HG03460 (cell line): ENCODE measurements at regions not wholly inside any gene's neighbourhood (a gene's known extent, or its start where the extent isn't known, plus 50 kb on each side); places are given as distances from the start of the nearest gene placed in this dataset.
A peak's percentile ranks its signal among the peaks of the same experiment; 100 is the strongest.

Experiments
- ATAC-seq: cut with Tn5 transposase; IDR thresholded peaks from one replicate; pipeline ENCODE4 v1.9.1; 2021; ENCODE audit not compliant: unreplicated experiment

GRCh38 chr12:127260999-127261398 is 1006.0 kb upstream of the TMEM132C start:
- ATAC-seq, result no peak

GRCh38 chr12:127262615-127263014 is 1004.4 kb upstream of the TMEM132C start:
- ATAC-seq, result no peak

GRCh38 chr12:127263621-127264020 is 1003.3 kb upstream of the TMEM132C start:
- no peak for ATAC-seq

GRCh38 chr12:127267128-127267527 is 999.8 kb upstream of the TMEM132C start:
- ATAC-seq, result no peak

GRCh38 chr12:127268213-127268612 is 998.8 kb upstream of the TMEM132C start:
- no peak for ATAC-seq

- ATAC-seq, result no peak
Observed at GRCh38 chr12:127268706-127269425, 998.1 kb upstream of the TMEM132C start.

GRCh38 chr12:127270193-127270592 is 996.8 kb upstream of the TMEM132C start:
- ATAC-seq, result no peak

- no peak for ATAC-seq
Observed at GRCh38 chr12:127271776-127272175, 995.2 kb upstream of the TMEM132C start.

- ATAC-seq, result no peak
Observed at GRCh38 chr12:127272864-127273263, 994.1 kb upstream of the TMEM132C start.

- no peak for ATAC-seq
Observed at GRCh38 chr12:127273626-127274025, 993.3 kb upstream of the TMEM132C start.

- ATAC-seq, result no peak
Observed at GRCh38 chr12:127275416-127275815, 991.6 kb upstream of the TMEM132C start.

GRCh38 chr12:127277882-127278281 is 989.1 kb upstream of the TMEM132C start:
- no peak for ATAC-seq

GRCh38 chr12:127278351-127278750 is 988.6 kb upstream of the TMEM132C start:
- ATAC-seq, result no peak

GRCh38 chr12:127280393-127281275 is 986.3 kb upstream of the TMEM132C start:
- peak; percentile 53 for ATAC-seq

GRCh38 chr12:127282786-127283565 is 984.0 kb upstream of the TMEM132C start:
- no peak for ATAC-seq

- no peak for ATAC-seq
Observed at GRCh38 chr12:127284021-127284420, 982.9 kb upstream of the TMEM132C start.

- no peak for ATAC-seq
Observed at GRCh38 chr12:127284870-127285431, 982.0 kb upstream of the TMEM132C start.

- no peak for ATAC-seq
Observed at GRCh38 chr12:127286281-127286680, 980.7 kb upstream of the TMEM132C start.

GRCh38 chr12:127287256-127287655 is 979.7 kb upstream of the TMEM132C start:
- no peak for ATAC-seq

GRCh38 chr12:127290251-127290650 is 976.7 kb upstream of the TMEM132C start:
- no peak for ATAC-seq

GRCh38 chr12:127292736-127293135 is 974.2 kb upstream of the TMEM132C start:
- ATAC-seq, result no peak
